ENCODE measurements at regions not wholly inside any gene's neighbourhood (a gene's known extent, or its start where the extent isn't known, plus 50 kb on each side); places are given as distances from the start of the nearest gene placed in this dataset.

DNA sequence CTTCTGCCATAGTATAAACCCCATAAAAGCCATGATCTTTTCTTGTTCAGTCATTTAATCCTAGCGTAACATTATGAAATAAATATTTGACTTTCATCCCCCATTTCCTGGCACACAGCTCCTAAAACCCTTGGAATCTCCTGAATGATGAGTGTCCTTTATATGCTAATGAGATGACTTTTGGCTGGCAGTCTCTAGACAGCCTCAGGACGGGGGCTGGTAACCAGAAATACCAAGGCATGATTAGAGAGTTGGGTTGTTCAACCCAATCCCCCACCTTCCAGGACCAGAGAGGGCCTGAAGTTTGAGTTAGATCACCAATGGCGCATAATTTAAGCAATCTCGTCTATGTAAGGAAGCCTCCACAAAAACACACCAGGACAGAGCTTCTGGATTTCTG is 1246.1 kb upstream of the TENM4 start:
- no peak overlapping the region for H3K4me3 ChIP-seq (ENCODE audit: low read depth, low read length)
- no peak for TF ChIP-seq CTCF (IDR thresholded peaks at IDR 0.05; ENCODE audit: low read depth, low read length)
- DNase-seq (ENCODE audit: low read depth, low spot score), result no peak
- CTCF ChIA-PET, result no interaction called here
- no peak overlapping the region for H3K27ac ChIP-seq (ENCODE audit: low read depth, low read length)
- no peaks in the 10 kb centered on the region for H3K27me3 ChIP-seq (ENCODE audit: control insufficient read depth, insufficient read depth, low read length)
- POLR2A ChIA-PET, result no interaction called here
- H3K9me3 ChIP-seq (ENCODE audit: control insufficient read depth, insufficient read depth, low read length), result no peaks in the 10 kb centered on the region

DNA sequence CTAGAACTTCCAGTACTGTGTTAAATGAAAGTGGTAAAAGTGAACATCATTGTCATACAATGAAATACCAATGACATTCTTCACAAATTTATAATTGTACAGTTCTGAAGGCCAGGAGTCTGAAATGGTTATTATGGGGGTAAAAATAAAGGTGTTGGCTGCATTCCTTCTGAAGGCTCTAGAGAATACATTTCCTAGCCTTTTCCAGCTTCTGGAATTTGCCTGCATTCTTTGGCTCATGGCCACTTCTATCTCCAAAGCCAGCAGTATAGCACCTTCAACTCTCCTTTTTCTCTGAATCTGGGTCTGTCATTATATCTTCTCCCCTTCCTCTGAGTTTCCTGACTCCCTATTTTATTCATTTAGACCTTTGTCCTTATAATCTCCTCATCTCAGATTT is 1232.7 kb upstream of the TENM4 start:
- no peak for TF ChIP-seq CTCF (IDR thresholded peaks at IDR 0.05; ENCODE audit: low read depth, low read length)

GRCh38 chr11:80669620-80670019 is 1228.8 kb upstream of the TENM4 start:
- no peaks in the 10 kb centered on the region for H3K9me3 ChIP-seq (ENCODE audit: control insufficient read depth, insufficient read depth, low read length)
- no peaks in the 10 kb centered on the region for H3K27me3 ChIP-seq (ENCODE audit: control insufficient read depth, insufficient read depth, low read length)
- H3K4me3 ChIP-seq (ENCODE audit: low read depth, low read length), result no peak overlapping the region
- CTCF ChIA-PET, result no interaction called here
- DNase-seq (ENCODE audit: low read depth, low spot score), result no peak
- POLR2A ChIA-PET, result no interaction called here
- no peak for TF ChIP-seq CTCF (IDR thresholded peaks at IDR 0.05; ENCODE audit: low read depth, low read length)
- no peak overlapping the region for H3K27ac ChIP-seq (ENCODE audit: low read depth, low read length)

More for the DNA sequence above, 1232.7 kb upstream of the TENM4 start:
- H3K27me3 ChIP-seq (ENCODE audit: control insufficient read depth, insufficient read depth, low read length), result no peaks in the 10 kb centered on the region
- H3K4me3 ChIP-seq (ENCODE audit: low read depth, low read length), result no peak overlapping the region
- POLR2A ChIA-PET, result no interaction called here
- CTCF ChIA-PET, result no interaction called here
- H3K27ac ChIP-seq (ENCODE audit: low read depth, low read length), result no peak overlapping the region
- DNase-seq (ENCODE audit: low read depth, low spot score), result no peak
- no peaks in the 10 kb centered on the region for H3K9me3 ChIP-seq (ENCODE audit: control insufficient read depth, insufficient read depth, low read length)

DNA sequence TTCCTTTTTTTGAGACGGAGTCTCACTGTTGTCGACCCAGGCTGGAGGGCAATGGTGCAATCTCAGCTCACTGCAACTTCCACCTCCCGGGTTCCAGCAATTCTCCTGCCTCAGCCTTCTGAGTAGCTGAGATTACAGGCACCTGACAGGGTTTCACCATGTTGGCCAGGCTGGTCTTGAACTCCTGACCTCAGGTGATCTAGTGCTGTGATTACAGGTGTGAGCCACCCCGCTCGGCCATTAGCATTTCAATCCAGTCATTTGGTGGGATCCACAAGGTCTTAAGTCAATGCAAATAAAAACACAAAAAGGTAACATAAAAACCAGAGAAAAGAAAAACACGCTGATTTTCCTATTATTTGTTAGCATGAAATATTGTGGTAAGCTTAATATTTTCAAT is 1227.2 kb upstream of the TENM4 start:
- Histone ChIP-seq H3K27me3 (ENCODE audit: control insufficient read depth, insufficient read depth, low read length) (no peaks in the 10 kb centered on the region), H3K27ac (ENCODE audit: low read depth, low read length) (no peak overlapping the region), H3K4me3 (ENCODE audit: low read depth, low read length) (no peak overlapping the region), H3K9me3 (ENCODE audit: control insufficient read depth, insufficient read depth, low read length) (no peaks in the 10 kb centered on the region)
- DNase-seq (ENCODE audit: low read depth, low spot score), result no peak
- ChIA-PET POLR2A (no interaction called here), CTCF (no interaction called here)
- TF ChIP-seq CTCF (IDR thresholded peaks at IDR 0.05; ENCODE audit: low read depth, low read length), result no peak

- H3K9me3 ChIP-seq (ENCODE audit: control insufficient read depth, insufficient read depth, low read length), result no peaks in the 10 kb centered on the region
- no peak for TF ChIP-seq CTCF (IDR thresholded peaks at IDR 0.05; ENCODE audit: low read depth, low read length)
- POLR2A ChIA-PET, result no interaction called here
- no peaks in the 10 kb centered on the region for H3K27me3 ChIP-seq (ENCODE audit: control insufficient read depth, insufficient read depth, low read length)
- no peak overlapping the region for H3K27ac ChIP-seq (ENCODE audit: low read depth, low read length)
- CTCF ChIA-PET, result no interaction called here
- H3K4me3 ChIP-seq (ENCODE audit: low read depth, low read length), result no peak overlapping the region
- DNase-seq (ENCODE audit: low read depth, low spot score), result no peak
Observed at GRCh38 chr11:80655834-80656233, 1215.0 kb upstream of the TENM4 start.
